Skeletal muscle satellite cell (primary cell): ENCODE measurements at regions not wholly inside any gene's neighbourhood (a gene's known extent, or its start where the extent isn't known, plus 50 kb on each side); places are given as distances from the start of the nearest gene placed in this dataset.

Source experiments
- H3K27me3 ChIP-seq: 2 replicates; pipeline ENCODE4 v1.7.0; 2013; ENCODE audit warnings: low read length; ENCODE audit not compliant: control insufficient read depth, insufficient read depth
- H3K36me3 ChIP-seq: 2 replicates; pipeline ENCODE4 v1.7.0; 2013; ENCODE audit warnings: mild to moderate bottlenecking, control low read depth, low read length; ENCODE audit not compliant: insufficient read depth
- H3K4me1 ChIP-seq: 2 replicates; pipeline ENCODE4 v1.7.0; 2013; ENCODE audit warnings: low read length; ENCODE audit not compliant: control insufficient read depth, insufficient read depth
- H3K4me2 ChIP-seq: 2 replicates; pipeline ENCODE4 v1.7.0; 2013; ENCODE audit warnings: mild to moderate bottlenecking, low read length
- H3K4me3 ChIP-seq: 2 replicates; pipeline ENCODE4 v1.7.0; 2013; ENCODE audit warnings: low read length
- H3K9ac ChIP-seq: 2 replicates; pipeline ENCODE4 v1.7.0; 2013; ENCODE audit warnings: mild to moderate bottlenecking, low read depth, low read length, moderate library complexity
- H3K9me3 ChIP-seq: replicated peaks from 2 replicates; pipeline ENCODE4 v1.7.0; 2013; ENCODE audit warnings: mild to moderate bottlenecking, control low read depth, low read length

DNA sequence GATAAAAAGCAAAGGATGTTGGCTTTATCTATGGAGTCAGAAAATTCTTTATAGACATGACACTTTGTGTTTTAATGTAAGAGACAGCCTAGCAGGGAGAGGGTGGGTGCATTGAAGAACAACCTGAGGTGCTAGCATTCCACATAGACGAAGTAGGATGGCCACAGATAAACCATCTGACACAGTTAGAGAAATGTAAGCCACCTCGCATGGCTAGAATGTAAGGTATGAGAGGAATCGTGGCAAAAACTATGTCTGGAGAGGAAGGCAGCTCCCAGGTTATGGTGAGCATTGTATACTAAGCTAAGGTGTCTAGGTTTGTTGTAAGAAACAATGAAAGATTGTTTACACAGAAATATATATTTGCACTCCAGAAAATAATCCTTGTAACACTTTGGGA, 194.0 kb upstream of the SLITRK3 start:
- Histone ChIP-seq H3K27me3 (no peaks in the 10 kb centered on the region), H3K9ac (no peak overlapping the region), H3K4me1 (no peaks in the 10 kb centered on the region), H3K4me3 (no peak overlapping the region), H3K4me2 (no peak overlapping the region), H3K36me3 (no peaks in the 10 kb centered on the region), H3K9me3 (no peaks in the 10 kb centered on the region)

- Histone ChIP-seq H3K4me1 (no peaks in the 10 kb centered on the region), H3K36me3 (no peaks in the 10 kb centered on the region), H3K4me3 (no peak overlapping the region), H3K9me3 (no peaks in the 10 kb centered on the region), H3K4me2 (no peak overlapping the region), H3K27me3 (no peaks in the 10 kb centered on the region), H3K9ac (no peak overlapping the region)
These were observed 193.5 kb upstream of the SLITRK3 start for GRCh38 chr3:165389653-165390052.

DNA sequence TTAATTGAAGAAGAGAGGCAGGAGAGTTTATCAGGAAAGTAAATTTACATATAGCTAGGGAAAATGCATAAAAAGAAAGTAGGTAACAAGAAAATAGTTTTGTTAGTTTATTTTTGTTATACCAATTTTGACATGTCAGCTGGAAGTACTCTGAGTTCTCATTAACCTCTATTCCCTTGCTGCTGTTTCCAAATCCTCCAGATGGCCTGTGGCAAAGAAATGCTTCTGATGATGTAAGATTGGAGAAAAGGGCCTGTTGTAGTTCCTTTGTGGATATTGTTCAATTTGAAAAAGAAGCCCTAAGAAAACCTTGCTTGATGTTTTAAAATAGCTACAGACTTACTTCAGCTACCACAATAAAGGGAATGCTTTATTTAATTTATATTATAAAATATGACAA, 192.9 kb upstream of the SLITRK3 start:
- Histone ChIP-seq H3K4me3 (no peak overlapping the region), H3K4me2 (no peak overlapping the region), H3K9ac (no peak overlapping the region), H3K27me3 (no peaks in the 10 kb centered on the region), H3K36me3 (no peaks in the 10 kb centered on the region), H3K9me3 (no peaks in the 10 kb centered on the region), H3K4me1 (no peaks in the 10 kb centered on the region)

GRCh38 chr3:165383381-165383780, 187.2 kb upstream of the SLITRK3 start:
- H3K27me3 ChIP-seq, result no peaks in the 10 kb centered on the region
- H3K36me3 ChIP-seq, result no peaks in the 10 kb centered on the region
- no peak overlapping the region for H3K4me2 ChIP-seq
- no peak overlapping the region for H3K9ac ChIP-seq
- H3K9me3 ChIP-seq, result peaks cover under 1% of the 10 kb centered on the region
- H3K4me3 ChIP-seq, result no peak overlapping the region
- no peaks in the 10 kb centered on the region for H3K4me1 ChIP-seq

DNA sequence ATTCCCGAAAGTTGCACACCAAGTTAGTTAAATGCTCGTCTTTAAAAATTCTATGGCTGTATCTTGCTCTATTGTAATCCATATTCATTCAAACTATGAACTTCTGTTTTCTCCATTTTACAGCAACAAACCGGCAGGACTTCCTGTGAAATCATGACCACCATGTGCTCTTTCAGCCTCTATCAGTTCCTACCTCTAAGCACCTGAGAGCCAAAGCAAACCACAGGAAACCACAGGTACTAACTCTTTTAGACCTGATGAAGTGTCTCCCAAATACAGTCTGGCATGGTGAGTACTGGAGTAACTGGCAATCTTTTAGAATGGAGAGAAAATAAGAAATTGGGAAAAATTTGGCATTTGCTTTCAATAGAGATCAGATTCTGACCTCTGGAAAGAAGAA, 186.5 kb upstream of the SLITRK3 start:
- Histone ChIP-seq H3K9ac (no peak overlapping the region), H3K4me3 (no peak overlapping the region), H3K4me1 (no peaks in the 10 kb centered on the region), H3K9me3 (peaks cover 2% of the 10 kb centered on the region), H3K4me2 (no peak overlapping the region), H3K36me3 (no peaks in the 10 kb centered on the region), H3K27me3 (no peaks in the 10 kb centered on the region)

DNA sequence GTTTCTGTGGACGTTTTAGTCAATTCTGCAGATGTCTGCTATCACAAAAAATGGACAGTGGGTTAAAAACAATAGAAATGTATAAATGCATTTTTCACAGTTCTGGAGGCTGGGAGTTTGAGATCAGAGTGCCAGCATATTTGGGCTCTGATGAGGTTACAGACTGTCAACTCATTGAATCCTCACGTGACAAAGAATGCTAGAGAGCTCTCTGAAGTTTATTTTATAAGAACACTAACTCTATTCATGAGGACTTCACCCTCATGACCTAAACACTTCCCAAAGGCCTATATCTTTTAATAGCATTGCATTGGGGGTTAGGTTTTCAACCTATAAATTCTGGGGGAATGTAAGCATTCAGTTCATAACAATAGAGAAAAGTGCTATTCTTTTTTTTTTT, 182.6 kb upstream of the SLITRK3 start:
- H3K9me3 ChIP-seq, result peaks cover 7% of the 10 kb centered on the region
- no peaks in the 10 kb centered on the region for H3K36me3 ChIP-seq
- H3K4me1 ChIP-seq, result no peaks in the 10 kb centered on the region
- H3K9ac ChIP-seq, result no peak overlapping the region
- no peaks in the 10 kb centered on the region for H3K27me3 ChIP-seq
- H3K4me2 ChIP-seq, result no peak overlapping the region
- no peak overlapping the region for H3K4me3 ChIP-seq

DNA sequence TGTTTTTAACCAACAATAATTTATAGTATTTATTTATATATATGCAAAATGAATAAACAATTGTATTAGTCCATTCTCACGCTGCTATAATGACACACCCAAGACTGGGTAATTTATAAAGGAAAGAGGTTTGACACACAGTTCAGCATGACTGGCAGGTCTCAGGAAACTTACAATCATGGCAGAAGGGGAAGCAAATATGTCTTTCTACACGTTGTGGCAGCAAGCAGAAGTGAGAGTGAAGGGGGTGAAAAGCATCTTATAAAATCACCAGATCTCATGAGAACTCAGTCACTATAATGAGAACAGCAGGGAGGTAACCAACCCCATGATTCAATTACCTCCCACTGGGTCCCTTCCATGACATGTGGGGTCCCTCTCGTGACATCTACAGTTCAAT, 162.8 kb upstream of the SLITRK3 start:
- no peaks in the 10 kb centered on the region for H3K4me1 ChIP-seq
- no peak overlapping the region for H3K9ac ChIP-seq

DNA sequence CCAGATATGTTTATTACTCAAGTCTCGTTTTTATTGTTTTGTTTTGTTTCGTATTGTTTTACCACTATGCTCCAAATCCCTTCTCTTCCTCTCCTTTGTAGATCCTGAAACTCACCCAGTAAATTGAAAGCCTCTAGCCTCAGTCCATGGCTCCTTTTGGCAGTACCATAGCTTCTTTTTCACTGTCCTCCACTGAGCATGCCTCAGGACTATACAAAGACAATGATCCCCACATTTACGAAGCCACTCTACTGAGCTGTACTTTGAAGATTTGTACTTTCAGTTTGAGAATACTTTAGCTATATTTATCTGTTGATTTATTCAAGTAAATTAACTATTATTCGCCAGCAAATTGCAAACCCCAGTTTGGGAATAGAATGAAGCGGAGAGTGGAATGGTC, 159.1 kb upstream of the SLITRK3 start:
- no peaks in the 10 kb centered on the region for H3K27me3 ChIP-seq
- H3K36me3 ChIP-seq, result no peaks in the 10 kb centered on the region
- H3K4me1 ChIP-seq, result no peaks in the 10 kb centered on the region
- H3K4me2 ChIP-seq, result no peak overlapping the region
- H3K9ac ChIP-seq, result no peak overlapping the region
- H3K9me3 ChIP-seq, result no peaks in the 10 kb centered on the region
- H3K4me3 ChIP-seq, result no peak overlapping the region

More for the DNA sequence above, 162.8 kb upstream of the SLITRK3 start:
- Histone ChIP-seq H3K4me3 (no peak overlapping the region), H3K4me2 (no peak overlapping the region), H3K36me3 (no peaks in the 10 kb centered on the region), H3K9me3 (peaks cover 4% of the 10 kb centered on the region), H3K27me3 (no peaks in the 10 kb centered on the region)

GRCh38 chr3:165347526-165347925, 151.3 kb upstream of the SLITRK3 start:
- H3K4me2 ChIP-seq, result no peak overlapping the region
- H3K9ac ChIP-seq, result no peak overlapping the region
- no peaks in the 10 kb centered on the region for H3K27me3 ChIP-seq
- H3K36me3 ChIP-seq, result no peaks in the 10 kb centered on the region
- no peaks in the 10 kb centered on the region for H3K4me1 ChIP-seq
- H3K9me3 ChIP-seq, result no peaks in the 10 kb centered on the region
- H3K4me3 ChIP-seq, result no peak overlapping the region

- Histone ChIP-seq H3K9ac (no peak overlapping the region), H3K27me3 (no peaks in the 10 kb centered on the region), H3K4me3 (no peak overlapping the region), H3K4me2 (no peak overlapping the region), H3K4me1 (no peaks in the 10 kb centered on the region), H3K9me3 (no peaks in the 10 kb centered on the region), H3K36me3 (no peaks in the 10 kb centered on the region)
These were observed 150.3 kb upstream of the SLITRK3 start for GRCh38 chr3:165346503-165346902.

DNA sequence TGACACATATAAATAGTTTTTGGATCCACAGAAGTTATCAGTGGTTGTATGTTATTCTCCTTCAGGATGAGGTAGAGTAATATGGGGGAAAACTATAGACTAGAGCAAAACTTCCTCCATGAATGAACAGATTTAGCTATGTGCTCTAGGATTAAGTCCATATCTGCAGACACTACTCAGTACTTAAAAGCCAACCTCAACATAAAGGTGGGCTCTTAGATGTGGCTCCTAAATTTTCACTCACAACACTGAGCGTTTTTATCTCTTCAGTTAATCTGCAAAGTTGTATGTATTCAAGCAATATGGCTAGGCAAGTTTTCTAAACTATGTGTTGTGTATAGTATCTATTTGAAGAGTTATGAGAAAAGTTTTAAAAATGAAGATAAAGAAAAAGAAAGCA, 147.0 kb upstream of the SLITRK3 start:
- Histone ChIP-seq H3K4me1 (no peaks in the 10 kb centered on the region), H3K4me3 (no peak overlapping the region), H3K9me3 (no peaks in the 10 kb centered on the region), H3K4me2 (no peak overlapping the region), H3K27me3 (no peaks in the 10 kb centered on the region), H3K9ac (no peak overlapping the region), H3K36me3 (no peaks in the 10 kb centered on the region)

- Histone ChIP-seq H3K36me3 (no peaks in the 10 kb centered on the region), H3K4me2 (no peak overlapping the region), H3K4me1 (no peaks in the 10 kb centered on the region), H3K27me3 (no peaks in the 10 kb centered on the region), H3K9ac (no peak overlapping the region), H3K9me3 (no peaks in the 10 kb centered on the region), H3K4me3 (no peak overlapping the region)
These were observed 143.6 kb upstream of the SLITRK3 start for GRCh38 chr3:165339753-165340152.
